Lower lobe of right lung (tissue), 2 donors: ENCODE measurements at regions not wholly inside any gene's neighbourhood (a gene's known extent, or its start where the extent isn't known, plus 50 kb on each side); places are given as distances from the start of the nearest gene placed in this dataset.

ENCODE experiments used
- ATAC-seq, 2 donors: fragments of 200-7000 bp; cut with Tn5 transposase; one replicate each; pipeline ENCODE4 v1.9.1; 2020 to 2022; ENCODE audit warnings: mild to moderate bottlenecking in 2 of 2, moderate library complexity in 2 of 2
- DNase-seq: peaks from one replicate; pipeline ENCODE4 v3.0.0-alpha.2; 2020
- H3K27ac ChIP-seq: fragments of 200-600 bp; one replicate; pipeline ENCODE4 v1.8.0; 2022
- H3K27me3 ChIP-seq: fragments of 200-600 bp; one replicate; pipeline ENCODE4 v1.8.0; 2022; ENCODE audit warnings: low read depth
- H3K36me3 ChIP-seq: fragments of 200-600 bp; one replicate; pipeline ENCODE4 v1.8.0; 2022; ENCODE audit warnings: mild to moderate bottlenecking
- H3K4me1 ChIP-seq: fragments of 200-600 bp; one replicate; pipeline ENCODE4 v1.8.0; 2022
- H3K4me3 ChIP-seq: fragments of 200-600 bp; one replicate; pipeline ENCODE4 v1.8.0; 2022; ENCODE audit warnings: mild to moderate bottlenecking
- H3K9me3 ChIP-seq: fragments of 200-600 bp; one replicate; pipeline ENCODE4 v1.8.0; 2022
- intact Hi-C: fragments of 100-400 bp; cut with DNase I; formaldehyde crosslinking; loops from one replicate; pipeline ENCODE4 v1.11.0; 2022
- TF ChIP-seq, protein P1 (sequence below): fragments of 200-600 bp; IDR thresholded peaks from one replicate; pipeline ENCODE4 v1.8.0; 2022; ENCODE audit warnings: antibody characterized with exemption, mild to moderate bottlenecking
- donor health status: DM: no; HTN: yes; CAD: no; lungs with severe emphysema.

DNA sequence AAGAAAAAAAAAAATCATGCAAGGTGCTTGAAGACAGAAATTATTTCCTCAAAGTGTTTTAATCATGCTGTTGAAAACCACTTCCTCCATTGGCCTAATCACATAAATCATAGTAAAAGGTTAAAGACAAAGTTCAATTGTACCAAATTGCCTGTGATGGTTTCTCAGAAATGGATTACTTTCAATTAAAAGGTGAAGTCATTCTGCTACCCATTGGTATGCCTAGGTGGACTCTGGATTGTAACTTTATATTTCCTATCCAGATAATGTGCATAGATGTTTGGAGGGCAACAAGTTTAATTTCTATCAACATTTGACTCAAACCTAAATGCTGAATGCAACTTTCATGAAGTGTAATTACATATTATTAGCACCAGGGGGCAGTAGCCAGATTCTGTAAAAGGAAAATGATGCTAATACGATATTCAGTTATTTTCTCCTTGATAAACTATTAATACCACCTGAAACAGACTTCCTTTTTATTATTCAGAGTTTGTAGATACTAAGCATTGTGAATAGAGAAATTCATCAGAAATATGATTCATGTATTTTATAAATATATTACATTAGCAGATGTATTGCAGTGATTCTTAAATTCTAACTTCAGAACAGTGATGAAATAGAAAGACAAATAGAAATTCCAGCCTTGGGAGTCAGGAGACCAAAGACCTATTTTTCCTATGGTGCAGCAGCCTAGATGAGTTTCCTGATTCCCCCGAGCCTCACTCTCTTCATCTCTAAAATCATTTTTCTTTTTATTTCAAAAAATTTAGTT, 148.2 kb downstream of the CAAP1 start:
- intact Hi-C loops: no loop called here
- no peak overlapping the region for H3K4me3 ChIP-seq

DNA sequence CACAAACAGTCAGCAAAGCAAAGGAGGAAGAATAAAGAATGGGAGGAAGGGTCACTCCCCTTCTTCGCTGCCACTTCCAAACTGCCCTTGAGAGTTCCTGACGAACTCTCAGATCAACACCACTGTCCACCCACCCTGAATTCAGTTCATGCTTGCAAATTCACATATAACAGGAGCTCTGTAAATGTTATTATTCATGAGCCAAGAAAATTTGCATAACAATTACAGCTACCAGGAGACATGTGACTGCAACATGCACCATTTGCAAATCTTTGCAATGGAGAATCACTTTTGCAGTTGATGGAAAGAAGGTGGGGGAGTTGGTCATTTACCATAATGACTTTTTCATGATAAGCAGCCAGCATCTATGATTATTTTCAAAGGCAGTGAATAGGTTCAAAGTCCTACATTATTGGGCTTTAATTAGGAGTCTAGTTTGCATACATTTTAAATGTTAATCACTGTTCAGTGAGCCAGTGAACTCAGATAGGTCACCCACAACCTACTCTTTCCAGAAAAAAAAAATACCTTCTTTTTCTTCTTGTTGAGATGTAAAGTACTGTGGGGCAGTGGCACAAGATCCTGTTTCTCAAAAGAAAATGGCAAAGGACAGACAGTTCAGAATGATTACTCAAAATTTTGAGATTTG, 149.7 kb downstream of the CAAP1 start:
- ATAC-seq (no peak), DNase-seq (no peak)
- Histone ChIP-seq H3K4me3 (no peak overlapping the region), H3K27ac (no peak overlapping the region), H3K9me3 (peaks cover 11% of the 10 kb centered on the region), H3K27me3 (no peaks in the 10 kb centered on the region), H3K36me3 (no peaks in the 10 kb centered on the region), H3K4me1 (no peaks in the 10 kb centered on the region)
- intact Hi-C loops: no loop called here
- TF ChIP-seq, protein P1, sequence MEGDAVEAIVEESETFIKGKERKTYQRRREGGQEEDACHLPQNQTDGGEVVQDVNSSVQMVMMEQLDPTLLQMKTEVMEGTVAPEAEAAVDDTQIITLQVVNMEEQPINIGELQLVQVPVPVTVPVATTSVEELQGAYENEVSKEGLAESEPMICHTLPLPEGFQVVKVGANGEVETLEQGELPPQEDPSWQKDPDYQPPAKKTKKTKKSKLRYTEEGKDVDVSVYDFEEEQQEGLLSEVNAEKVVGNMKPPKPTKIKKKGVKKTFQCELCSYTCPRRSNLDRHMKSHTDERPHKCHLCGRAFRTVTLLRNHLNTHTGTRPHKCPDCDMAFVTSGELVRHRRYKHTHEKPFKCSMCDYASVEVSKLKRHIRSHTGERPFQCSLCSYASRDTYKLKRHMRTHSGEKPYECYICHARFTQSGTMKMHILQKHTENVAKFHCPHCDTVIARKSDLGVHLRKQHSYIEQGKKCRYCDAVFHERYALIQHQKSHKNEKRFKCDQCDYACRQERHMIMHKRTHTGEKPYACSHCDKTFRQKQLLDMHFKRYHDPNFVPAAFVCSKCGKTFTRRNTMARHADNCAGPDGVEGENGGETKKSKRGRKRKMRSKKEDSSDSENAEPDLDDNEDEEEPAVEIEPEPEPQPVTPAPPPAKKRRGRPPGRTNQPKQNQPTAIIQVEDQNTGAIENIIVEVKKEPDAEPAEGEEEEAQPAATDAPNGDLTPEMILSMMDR: no peak

More for the DNA sequence above, 148.2 kb downstream of the CAAP1 start:
- TF ChIP-seq, protein P1: peak; percentile 75
- Histone ChIP-seq H3K27me3 (no peaks in the 10 kb centered on the region), H3K27ac (no peak overlapping the region), H3K9me3 (peaks cover 3% of the 10 kb centered on the region), H3K36me3 (no peaks in the 10 kb centered on the region), H3K4me1 (no peaks in the 10 kb centered on the region)
- ATAC-seq (no peak), DNase-seq (no peak)

DNA sequence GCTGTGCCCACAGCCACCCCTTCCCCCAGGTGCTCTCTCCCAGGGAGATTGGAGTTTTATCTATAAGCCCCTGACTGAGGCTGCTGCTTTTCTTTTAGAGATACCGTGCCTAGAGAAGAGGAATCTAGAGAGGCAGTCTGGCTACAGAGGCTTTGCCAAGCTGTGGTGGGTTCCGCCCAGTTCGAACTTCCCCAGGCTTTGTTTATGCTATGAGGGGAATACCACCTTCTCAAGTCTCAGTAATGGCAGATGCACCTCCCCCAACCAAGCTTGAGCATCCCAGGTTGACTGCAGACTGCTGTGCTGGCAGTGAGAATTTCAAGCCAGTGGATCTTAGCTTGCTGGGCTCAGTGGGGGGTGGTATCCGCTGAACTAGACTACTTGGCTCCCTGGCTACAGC, 157.4 kb downstream of the CAAP1 start:
- intact Hi-C loops: no loop called here
- Histone ChIP-seq H3K4me3 (no peak overlapping the region), H3K27me3 (no peaks in the 10 kb centered on the region), H3K27ac (no peak overlapping the region), H3K9me3 (peaks cover 11% of the 10 kb centered on the region), H3K4me1 (no peaks in the 10 kb centered on the region), H3K36me3 (no peaks in the 10 kb centered on the region)
- ATAC-seq (no peak), DNase-seq (no peak)
- TF ChIP-seq, protein P1: no peak

DNA sequence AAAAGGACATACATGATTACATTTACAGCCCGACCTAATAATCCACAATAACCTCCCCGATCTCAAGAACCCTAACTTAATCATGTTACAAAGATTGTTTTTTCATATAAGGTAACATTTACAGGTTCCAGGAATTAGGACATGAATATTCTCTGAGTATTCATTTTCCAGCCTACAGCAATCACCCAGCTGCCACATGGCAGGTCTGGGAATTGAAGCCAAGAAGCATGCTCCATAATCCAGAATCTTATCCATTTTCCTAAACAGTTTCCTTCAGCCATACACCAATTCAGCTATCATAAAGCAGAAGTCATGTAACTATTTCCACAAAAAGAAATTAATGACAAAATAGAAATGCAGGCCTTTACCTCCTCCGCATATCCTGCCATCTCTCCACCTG, 163.4 kb downstream of the CAAP1 start:
- H3K27me3 ChIP-seq: no peaks in the 10 kb centered on the region
- TF ChIP-seq, protein P1: no peak
- H3K9me3 ChIP-seq: no peaks in the 10 kb centered on the region
- ATAC-seq (no peak), DNase-seq (no peak)
- intact Hi-C loops: no loop called here
- H3K4me1 ChIP-seq: no peaks in the 10 kb centered on the region
- no peak overlapping the region for H3K4me3 ChIP-seq
- H3K36me3 ChIP-seq: no peaks in the 10 kb centered on the region
- no peak overlapping the region for H3K27ac ChIP-seq

DNA sequence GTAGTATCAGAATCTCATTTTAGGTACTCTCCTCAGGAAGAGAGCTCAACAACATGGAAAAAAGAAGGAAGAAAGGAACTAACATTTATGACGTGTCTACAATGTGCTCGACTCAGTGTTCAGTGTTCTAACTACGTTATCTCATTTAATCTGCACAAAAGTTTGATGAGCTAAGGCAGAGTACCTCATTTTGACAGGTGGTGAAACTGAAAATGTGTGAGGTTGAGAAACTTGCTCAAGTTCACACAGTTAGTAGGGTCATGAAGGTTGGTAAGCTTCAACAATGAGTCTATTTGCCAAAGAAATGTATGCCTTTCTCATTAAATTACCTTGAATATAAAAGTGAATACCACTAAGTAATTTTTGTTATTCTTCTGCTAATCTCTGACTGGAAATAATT, 165.1 kb downstream of the CAAP1 start:
- TF ChIP-seq, protein P1: no peak
- no peaks in the 10 kb centered on the region for H3K9me3 ChIP-seq
- intact Hi-C loops: no loop called here
- no peak overlapping the region for H3K27ac ChIP-seq
- no peak for DNase-seq
- no peaks in the 10 kb centered on the region for H3K27me3 ChIP-seq
- no peak for ATAC-seq
- H3K4me1 ChIP-seq: no peaks in the 10 kb centered on the region
- H3K4me3 ChIP-seq: no peak overlapping the region
- no peaks in the 10 kb centered on the region for H3K36me3 ChIP-seq
